ENCODE measurements at regions not wholly inside any gene's neighbourhood (a gene's known extent, or its start where the extent isn't known, plus 50 kb on each side); places are given as distances from the start of the nearest gene placed in this dataset.

DNA sequence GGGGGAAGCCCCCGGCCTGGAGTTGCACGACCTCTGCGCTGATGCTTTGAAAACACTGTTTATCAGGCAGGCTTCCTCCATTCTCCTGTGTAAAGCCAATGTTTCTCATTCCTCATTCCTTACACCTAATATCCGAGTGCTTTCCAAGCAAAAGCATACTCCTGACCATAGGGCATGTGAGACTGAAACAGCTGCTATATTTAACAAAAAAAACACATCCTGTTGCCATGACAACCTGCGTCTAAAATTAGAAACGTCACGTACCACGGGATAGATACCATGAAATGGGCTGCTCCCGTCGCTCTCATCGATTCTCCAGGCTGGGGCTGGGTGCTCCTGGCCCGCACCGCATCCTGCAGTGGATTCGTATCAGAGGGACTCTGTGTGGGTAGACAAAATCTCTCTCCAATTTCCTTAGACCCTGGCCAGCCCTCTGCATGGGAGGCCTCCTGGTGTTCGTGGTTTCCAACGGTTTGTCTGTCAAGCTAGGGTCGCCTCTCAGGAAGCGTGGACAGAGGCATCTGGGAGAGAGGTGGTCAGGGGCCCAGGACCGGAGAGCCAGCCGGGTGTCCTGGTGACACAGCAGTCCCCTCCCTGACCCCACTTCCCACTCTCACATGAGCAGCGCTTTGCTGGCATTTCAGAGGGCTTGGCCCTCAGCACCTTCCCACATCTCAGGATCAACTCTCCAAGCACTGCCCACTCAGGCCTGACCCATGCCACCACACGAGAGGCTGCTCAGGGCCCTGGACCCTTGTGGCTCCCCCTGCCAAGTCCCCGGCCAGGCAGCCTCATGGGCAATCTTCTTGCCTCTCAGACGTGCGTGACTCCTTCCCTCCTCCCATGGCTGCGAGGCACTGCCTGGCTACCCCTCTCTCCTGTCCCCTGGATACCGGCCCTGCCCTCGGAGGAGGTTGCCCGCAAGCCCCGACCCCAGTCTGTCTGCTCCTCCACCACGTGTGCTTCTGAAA is 268.1 kb downstream of the NDUFA10 start:
- TF ChIP-seq, protein P1, sequence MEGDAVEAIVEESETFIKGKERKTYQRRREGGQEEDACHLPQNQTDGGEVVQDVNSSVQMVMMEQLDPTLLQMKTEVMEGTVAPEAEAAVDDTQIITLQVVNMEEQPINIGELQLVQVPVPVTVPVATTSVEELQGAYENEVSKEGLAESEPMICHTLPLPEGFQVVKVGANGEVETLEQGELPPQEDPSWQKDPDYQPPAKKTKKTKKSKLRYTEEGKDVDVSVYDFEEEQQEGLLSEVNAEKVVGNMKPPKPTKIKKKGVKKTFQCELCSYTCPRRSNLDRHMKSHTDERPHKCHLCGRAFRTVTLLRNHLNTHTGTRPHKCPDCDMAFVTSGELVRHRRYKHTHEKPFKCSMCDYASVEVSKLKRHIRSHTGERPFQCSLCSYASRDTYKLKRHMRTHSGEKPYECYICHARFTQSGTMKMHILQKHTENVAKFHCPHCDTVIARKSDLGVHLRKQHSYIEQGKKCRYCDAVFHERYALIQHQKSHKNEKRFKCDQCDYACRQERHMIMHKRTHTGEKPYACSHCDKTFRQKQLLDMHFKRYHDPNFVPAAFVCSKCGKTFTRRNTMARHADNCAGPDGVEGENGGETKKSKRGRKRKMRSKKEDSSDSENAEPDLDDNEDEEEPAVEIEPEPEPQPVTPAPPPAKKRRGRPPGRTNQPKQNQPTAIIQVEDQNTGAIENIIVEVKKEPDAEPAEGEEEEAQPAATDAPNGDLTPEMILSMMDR (tag by site-specific recombination; IDR thresholded peaks at IDR 0.05): no peak
- no peak for TF ChIP-seq ZNF24 (tag by site-specific recombination; IDR thresholded peaks at IDR 0.05)
- TF ChIP-seq, protein P2, sequence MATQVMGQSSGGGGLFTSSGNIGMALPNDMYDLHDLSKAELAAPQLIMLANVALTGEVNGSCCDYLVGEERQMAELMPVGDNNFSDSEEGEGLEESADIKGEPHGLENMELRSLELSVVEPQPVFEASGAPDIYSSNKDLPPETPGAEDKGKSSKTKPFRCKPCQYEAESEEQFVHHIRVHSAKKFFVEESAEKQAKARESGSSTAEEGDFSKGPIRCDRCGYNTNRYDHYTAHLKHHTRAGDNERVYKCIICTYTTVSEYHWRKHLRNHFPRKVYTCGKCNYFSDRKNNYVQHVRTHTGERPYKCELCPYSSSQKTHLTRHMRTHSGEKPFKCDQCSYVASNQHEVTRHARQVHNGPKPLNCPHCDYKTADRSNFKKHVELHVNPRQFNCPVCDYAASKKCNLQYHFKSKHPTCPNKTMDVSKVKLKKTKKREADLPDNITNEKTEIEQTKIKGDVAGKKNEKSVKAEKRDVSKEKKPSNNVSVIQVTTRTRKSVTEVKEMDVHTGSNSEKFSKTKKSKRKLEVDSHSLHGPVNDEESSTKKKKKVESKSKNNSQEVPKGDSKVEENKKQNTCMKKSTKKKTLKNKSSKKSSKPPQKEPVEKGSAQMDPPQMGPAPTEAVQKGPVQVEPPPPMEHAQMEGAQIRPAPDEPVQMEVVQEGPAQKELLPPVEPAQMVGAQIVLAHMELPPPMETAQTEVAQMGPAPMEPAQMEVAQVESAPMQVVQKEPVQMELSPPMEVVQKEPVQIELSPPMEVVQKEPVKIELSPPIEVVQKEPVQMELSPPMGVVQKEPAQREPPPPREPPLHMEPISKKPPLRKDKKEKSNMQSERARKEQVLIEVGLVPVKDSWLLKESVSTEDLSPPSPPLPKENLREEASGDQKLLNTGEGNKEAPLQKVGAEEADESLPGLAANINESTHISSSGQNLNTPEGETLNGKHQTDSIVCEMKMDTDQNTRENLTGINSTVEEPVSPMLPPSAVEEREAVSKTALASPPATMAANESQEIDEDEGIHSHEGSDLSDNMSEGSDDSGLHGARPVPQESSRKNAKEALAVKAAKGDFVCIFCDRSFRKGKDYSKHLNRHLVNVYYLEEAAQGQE (tag by site-specific recombination; IDR thresholded peaks at IDR 0.05): no peak
- no peak for TF ChIP-seq GLI2 (tag by site-specific recombination; IDR thresholded peaks at IDR 0.05; ENCODE audit: borderline replicate concordance, low read depth)
- TF ChIP-seq ZBTB21 (tag by site-specific recombination; IDR thresholded peaks at IDR 0.05): no peak
- TF ChIP-seq, protein P3, sequence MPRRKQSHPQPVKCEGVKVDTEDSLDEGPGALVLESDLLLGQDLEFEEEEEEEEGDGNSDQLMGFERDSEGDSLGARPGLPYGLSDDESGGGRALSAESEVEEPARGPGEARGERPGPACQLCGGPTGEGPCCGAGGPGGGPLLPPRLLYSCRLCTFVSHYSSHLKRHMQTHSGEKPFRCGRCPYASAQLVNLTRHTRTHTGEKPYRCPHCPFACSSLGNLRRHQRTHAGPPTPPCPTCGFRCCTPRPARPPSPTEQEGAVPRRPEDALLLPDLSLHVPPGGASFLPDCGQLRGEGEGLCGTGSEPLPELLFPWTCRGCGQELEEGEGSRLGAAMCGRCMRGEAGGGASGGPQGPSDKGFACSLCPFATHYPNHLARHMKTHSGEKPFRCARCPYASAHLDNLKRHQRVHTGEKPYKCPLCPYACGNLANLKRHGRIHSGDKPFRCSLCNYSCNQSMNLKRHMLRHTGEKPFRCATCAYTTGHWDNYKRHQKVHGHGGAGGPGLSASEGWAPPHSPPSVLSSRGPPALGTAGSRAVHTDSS (tag by site-specific recombination; IDR thresholded peaks at IDR 0.05): no peak
- TF ChIP-seq ZNF776 (tag by site-specific recombination; IDR thresholded peaks at IDR 0.05; ENCODE audit: borderline replicate concordance): no peak
- TF ChIP-seq ZNF629 (tag by site-specific recombination; IDR thresholded peaks at IDR 0.05): no peak

Measured in HEK293 (cell line).